ENCODE measurements at regions not wholly inside any gene's neighbourhood (a gene's known extent, or its start where the extent isn't known, plus 50 kb on each side); places are given as distances from the start of the nearest gene placed in this dataset.

- TF ChIP-seq CTCF (IDR thresholded peaks at IDR 0.05): no peak
- no peak for TF ChIP-seq POLR2AphosphoS5 (IDR thresholded peaks at IDR 0.05; ENCODE audit: low read depth, low read length)
- no peak for TF ChIP-seq REST (IDR thresholded peaks at IDR 0.05; ENCODE audit: insufficient read depth in 1 of 2, low read depth in 2 of 2, low read length in 1 of 2)
- TF ChIP-seq TCF7L2 (IDR thresholded peaks at IDR 0.05; ENCODE audit: low read depth, low read length): no peak
These were observed 502.2 kb upstream of the CA10 start for GRCh38 chr17:52660692-52661091.

All from Panc1 (cell line).